T-helper 22 cell (primary cell): ENCODE measurements at regions not wholly inside any gene's neighbourhood (a gene's known extent, or its start where the extent isn't known, plus 50 kb on each side); places are given as distances from the start of the nearest gene placed in this dataset.
"Not testable (repeated sequence)": the region's sequence is repeated elsewhere in the genome, so short reads cannot be mapped to it uniquely, and the experiment has no call there.

Experiments used
- DNase-seq: peaks from one replicate; pipeline ENCODE4 v3.0.0-alpha.2; 2020; ENCODE audit warnings: low read depth

DNA sequence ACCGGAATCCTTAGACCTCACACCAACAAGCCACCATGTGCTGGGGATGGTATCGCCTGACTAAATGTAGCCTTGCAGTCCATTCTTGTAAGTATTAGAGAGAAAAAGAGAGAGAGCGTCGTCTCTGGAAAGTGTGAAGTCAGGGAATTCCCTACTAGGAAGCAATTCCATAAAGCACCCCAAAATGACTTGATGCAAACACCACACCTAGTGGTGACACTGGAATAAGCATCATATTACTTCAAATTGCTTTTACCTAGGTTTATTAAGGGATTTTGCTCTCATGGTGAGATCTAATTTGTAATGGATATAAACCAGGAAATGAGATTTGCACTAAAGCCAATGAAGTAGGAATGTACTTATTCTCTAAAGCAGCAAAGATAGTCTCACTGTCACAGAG, 111.4 kb upstream of the METTL9 start:
- DNase-seq: not testable (repeated sequence)

DNA sequence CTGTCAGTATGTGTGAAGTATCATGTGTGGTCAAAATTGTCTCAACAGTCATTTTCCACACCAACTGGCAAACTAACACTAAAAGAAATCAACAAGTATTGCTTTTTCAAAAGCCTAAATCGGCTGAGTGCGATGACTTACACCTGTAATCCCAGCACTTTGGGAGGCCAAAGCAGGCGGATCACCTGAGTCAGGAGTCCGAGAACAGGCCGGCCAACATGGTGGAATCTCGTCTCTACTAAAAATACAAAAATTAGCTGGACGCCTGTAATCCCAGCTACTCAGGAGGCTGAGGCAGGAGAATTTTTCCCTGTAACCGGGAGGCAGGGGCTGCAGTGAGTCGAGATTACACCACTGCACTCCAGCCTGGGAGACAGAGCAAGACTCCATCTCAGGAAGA, 100.3 kb upstream of the METTL9 start:
- DNase-seq: not testable (repeated sequence)

DNA sequence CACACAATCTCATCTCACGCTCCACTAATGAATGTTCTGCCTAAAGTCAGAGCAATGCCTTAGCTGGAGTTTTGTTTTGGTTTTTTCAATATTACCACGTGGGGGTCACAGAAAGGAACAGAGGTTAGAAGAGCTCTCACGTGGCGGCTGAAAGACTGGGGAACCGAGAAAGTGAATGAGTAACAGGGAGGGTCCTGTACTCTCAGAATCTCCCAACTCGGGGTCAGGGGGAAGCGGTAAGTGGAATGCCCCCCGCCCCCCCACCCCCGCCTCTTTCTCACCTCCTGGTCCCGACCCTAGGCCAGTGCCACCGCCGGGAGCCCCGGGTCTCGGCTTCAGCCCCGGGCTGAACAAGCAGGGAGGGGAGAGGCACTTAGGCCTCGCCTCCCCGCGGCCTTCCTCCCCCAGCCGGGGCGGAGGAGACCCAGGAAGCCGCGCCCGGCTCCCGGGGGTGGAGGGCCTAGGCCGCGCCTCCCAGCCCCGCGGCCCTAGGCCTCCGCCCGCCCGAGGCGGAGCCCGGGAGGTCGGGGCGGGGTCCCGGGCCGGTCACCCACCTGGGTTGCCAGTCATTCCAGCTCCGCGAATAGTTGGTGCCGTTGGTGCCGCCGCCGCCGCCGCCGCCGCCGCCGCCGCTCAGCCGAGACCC, 98.0 kb upstream of the METTL9 start:
- peak; percentile 68 for DNase-seq

DNA sequence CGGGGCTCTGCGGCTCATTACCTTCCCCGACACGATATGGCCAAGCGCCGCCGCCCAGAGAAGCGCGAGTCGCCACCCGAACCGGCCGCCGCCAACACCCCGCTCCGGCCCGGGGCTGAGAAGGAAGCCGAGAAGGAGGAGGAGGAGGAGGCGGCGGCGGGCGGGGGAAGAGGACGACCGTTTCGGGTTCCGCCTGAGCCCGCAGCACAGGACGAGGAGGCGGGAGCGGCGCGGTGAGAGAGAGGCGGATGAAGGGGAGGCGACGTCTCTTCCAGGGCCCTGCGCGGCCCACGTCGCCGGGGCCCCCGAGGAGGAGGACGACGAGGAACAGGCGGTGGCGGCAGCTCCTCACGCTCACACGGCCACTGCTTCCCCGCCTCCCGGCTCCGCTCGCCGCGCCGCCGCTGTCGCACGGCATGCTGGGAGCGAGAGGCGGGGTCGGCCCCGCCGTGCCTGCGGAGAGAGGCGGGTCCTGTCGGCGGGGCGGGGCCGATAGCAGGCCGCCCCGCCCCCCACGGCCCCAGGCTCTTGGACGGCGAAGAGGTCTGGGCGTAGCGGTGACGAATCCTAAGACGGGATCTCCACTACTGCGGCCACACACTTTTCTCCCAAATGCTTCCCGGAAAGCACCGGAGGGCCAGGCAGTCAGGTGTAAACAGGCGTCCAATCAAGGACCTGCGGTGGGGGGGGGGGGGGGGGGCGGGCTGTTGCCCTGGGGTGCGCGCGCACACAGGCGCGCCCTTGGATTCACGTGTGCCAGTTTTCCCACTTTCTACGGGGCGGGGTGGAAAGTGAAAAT, 97.3 kb upstream of the METTL9 start:
- peak; percentile 81 for DNase-seq

DNA sequence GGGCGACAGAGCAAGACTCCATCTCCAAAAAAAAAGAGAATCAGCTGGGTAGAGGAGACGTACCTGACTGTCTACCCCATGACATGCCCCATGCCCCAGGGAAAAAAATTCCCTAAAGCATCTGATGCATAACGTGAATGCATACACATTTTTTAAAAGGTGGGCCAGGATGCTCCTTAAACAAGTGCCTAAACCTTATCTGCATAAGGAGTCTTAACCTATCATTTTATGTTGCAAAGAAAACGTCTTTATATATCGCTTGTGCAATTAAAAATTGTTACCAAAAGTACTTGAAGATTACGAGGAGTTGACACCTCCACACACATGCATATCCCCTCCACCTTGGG, 95.8 kb upstream of the METTL9 start:
- DNase-seq: not testable (repeated sequence)

DNA sequence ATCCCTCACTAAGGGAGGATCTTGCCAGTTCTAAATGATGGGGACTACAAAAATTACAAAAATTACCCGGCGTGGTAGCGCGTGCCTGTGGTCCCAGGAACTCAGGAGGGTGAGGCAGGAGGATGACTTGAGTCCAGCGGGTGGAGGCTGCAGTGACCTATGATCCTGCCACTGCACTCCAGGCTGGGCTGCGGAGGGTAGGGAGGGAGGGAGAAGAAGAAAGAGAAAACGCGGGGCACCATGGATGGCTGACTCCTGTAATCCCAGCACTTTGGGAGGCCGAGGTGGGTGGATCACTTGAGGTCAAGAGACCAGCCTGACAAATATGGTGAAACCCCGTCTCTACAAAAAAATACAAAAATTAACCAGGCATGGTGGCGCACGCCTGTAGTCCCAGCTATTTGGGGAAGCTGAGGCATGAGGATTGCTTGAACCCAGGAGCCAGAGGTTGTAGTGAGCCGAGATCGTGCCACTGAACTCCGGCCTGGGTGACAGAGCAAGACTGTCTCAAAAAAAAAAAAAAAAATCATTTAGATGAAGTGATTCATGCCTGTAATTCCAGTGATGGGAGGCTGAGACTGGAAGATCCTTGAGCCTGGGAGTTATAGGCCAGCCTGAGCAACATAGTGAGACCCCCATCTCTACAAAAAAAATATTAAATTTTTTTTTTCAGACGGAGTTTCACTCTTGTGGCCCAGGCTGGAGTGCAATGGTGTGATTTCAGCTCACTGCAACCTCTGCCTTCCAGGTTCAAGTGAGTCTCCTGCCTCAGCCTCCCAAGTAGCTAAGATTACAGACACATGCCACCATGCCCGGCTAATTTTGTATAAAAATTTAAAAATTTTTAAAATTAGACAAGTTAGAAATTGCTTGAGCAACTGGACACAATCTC, 95.2 kb upstream of the METTL9 start:
- not testable (repeated sequence) for DNase-seq

DNA sequence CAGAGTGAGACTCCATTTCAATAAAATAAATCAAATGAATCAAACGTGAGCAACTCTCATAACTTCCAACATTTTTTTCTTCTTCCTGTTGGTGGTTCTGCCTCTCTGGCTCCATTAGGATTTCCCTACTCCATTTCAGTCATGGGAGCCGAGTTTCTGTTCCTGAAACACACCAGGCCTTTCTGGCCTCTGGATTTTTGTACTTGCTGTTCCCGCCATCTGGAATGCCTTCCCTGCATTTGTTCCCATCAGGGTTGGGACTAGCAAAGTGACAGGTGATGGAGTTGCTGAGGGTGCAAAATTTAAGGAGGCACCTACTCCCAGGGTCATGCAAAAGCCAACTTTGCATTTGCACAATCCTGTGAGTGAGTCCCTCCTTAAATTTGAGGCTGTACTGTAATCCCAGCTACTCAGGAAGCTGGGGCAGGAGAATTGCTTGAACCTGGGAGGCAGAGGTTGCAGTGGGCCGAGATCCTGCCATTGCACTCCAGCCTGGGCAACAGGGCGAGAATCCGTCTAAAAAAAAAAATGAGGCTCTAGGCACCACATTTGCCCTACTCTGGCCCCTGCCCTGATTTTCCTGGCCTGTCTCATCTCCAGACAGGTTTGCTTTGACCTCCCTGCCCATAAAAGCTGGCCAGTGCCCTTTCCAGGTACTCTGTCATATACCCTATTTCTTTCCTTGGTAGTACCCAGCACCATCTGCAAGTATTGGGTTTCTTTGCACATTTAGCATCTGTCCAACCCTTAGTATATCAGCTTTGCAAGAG, 93.4 kb upstream of the METTL9 start:
- DNase-seq: not testable (repeated sequence)

DNA sequence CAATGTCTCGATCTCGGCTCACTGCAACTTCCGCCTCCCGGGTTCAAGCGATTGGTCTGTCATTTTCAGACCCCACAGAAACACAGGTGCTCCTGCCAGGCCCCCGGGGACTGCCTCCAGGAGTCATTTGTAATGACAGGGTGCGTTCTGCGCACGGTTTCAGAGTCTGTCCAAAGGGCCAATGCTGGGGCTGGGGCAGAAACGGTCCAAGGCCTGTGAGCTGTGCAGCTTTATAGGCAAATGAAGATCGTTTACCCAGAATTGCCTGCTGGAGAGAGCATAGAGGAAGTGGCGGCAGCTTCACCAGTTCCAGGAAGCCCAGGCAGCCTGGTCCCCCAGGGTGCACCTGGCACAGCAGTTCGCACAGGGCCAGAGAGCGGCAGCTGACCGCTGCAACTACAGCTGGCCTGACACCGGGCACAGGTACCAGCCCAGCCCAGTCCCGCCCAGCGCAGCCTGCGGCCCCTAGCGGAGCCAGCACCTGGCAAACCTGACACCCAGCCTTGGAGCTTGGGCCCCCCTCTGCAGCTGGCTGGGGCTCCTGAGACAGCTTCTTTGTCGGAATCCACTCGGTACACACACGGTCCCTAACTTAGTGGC, 92.4 kb upstream of the METTL9 start:
- not testable (repeated sequence) for DNase-seq

DNA sequence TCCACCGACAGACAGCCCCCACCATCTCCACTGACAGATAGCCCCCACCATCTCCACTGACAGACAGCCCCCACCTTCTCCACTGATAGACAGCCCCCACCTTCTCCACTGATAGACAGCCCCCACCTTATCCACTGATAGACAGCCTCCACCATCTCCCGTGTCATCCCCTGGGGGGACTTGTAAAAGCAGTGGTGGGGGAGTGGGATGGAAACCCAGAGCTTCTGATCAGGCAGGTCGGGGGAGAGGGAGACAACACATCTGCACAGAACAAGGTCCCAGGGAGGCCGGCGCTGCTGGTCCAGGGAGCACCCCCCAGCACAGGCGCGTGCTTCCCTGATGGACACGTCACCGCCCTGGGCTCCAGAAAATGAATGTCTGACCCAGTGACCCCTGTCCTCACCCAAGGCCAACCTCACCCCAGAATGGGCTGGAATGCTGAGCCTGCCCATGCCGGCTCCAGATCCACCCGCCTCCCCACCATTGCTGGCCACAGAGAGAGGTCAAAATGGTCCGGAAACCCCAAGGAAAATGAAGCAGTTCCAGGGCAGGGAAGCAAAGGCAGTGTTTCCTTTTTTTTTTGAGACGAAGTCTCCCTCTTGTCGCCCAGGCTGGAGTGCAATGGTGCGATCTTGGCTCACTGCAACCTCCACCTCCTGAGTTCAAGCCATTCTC, 91.6 kb upstream of the METTL9 start:
- DNase-seq: not testable (repeated sequence)

DNA sequence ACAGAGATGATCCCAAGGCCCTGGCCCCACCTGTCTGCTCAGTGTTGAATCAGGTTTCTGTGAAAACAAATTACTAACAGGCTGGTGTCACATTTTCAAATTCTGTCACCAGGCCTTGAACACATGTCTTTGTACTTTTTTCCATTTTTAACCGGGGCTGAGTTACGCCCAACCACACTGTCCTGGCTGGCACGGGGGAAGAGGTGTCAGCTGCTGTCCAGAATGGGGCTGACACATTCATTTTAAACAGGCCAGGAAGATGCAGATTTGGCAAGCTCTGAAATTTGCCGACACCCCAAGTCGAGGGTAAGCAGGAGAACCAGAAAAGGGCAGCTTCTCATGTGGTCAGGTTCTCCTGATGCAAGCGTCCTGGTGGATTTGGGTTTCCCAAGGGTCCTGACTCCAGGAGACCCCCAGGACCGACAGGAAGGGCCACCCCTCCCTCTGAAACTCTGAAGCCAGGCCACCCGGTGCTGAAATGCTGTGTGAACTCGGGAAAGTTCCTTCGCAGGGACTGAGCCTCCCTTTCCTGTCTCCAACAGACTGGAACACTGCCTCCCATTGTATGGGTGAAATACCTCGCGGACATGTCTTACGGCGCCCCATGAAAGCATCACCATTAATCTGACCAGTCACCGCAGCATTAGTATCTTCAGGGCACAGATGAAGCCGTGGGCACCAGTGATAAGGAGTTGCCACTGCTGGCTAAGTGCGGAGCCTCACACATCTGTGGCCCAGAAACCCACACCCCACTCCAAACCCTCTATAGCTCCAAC, 90.5 kb upstream of the METTL9 start:
- DNase-seq: not testable (repeated sequence)

DNA sequence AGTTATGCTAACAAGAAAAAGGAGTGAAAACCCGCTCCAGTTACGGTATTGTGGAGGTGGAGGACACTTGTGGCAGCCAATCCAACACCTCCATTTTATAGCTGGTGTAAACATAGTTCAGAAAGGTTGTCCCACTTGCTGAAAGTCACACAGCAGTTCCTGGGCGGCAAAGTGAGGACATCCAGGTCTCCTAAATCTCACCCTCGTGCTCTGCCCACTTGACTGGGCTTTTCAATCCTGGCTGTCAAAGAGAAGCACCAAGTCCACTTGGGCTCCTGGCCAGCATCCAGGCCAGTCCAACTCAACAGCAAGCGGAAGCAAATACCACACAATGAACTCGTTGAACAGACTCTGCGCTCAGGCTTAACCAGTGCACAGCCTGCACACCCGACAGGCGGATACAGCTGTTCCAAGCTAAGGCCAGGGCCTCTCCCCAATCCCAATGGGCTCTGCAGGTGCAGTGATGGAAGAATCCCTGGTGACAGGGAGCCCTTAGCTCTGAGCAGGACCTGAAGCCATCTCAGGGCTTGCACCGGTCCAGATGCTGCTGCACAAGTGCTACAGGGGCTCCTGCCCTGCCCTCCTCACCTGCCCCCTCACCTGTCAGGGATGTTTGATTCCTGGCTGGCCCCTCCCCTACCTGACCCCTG, 89.8 kb upstream of the METTL9 start:
- DNase-seq: not testable (repeated sequence)

DNA sequence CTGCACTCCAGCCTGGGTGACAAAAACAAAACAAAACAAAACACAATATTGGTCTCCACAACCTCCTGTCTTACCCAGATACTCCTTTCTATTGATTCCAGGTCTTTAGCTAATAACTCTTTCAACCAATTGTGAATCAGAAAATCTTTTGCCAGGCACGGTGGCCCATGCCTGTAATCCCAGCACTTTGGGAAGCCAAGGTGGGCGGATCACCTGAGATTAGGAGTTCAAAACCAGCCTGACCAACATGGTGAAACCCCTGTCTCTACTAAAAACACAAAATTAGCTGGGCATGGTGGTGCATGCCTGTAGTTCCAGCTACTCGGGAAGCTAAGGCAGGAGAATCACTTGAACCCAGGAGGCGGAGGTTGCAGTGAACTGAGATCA, 88.5 kb upstream of the METTL9 start:
- not testable (repeated sequence) for DNase-seq

DNA sequence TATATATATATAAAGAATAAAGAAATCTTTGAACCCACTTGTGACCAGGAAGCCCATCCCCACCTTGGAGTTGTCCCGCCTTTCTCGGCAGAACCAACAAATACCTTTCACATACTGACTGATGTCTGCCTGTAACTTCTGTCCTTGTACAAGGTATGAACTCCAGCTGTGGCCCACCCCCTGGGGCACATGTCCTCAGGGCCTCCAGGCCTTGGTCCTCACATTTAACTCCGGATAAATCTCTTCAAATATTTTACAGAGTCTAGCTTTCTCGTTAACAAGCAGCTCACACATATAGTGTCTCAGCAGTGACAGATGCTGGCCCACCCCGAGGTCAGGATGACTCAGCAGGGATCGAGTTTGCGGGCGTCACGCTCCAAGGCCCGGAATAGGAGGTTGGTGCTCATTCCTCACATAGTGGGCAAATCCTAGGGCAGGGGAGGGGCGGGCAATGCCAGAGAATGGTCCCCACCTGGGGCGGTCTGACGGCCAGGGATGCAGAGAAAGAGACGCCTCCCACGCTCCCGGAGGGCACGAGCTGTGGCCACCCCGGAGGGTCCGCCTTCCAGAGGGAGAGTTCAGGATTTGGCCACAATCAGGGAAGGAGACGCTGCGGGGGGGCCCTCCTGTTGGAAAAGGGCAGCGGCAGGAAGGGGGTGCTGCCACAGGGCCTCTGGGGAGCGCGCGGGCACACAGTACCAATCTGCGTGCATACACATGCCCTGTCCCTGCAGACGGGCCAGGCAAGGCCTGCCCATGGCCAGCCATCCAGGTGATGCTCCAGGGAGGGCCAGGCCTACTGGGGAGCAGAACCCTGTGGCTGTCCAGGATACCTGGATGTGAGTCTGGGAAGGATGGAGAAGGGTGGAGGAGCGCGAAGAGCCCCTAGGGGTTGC, 87.8 kb upstream of the METTL9 start:
- DNase-seq: not testable (repeated sequence)

DNA sequence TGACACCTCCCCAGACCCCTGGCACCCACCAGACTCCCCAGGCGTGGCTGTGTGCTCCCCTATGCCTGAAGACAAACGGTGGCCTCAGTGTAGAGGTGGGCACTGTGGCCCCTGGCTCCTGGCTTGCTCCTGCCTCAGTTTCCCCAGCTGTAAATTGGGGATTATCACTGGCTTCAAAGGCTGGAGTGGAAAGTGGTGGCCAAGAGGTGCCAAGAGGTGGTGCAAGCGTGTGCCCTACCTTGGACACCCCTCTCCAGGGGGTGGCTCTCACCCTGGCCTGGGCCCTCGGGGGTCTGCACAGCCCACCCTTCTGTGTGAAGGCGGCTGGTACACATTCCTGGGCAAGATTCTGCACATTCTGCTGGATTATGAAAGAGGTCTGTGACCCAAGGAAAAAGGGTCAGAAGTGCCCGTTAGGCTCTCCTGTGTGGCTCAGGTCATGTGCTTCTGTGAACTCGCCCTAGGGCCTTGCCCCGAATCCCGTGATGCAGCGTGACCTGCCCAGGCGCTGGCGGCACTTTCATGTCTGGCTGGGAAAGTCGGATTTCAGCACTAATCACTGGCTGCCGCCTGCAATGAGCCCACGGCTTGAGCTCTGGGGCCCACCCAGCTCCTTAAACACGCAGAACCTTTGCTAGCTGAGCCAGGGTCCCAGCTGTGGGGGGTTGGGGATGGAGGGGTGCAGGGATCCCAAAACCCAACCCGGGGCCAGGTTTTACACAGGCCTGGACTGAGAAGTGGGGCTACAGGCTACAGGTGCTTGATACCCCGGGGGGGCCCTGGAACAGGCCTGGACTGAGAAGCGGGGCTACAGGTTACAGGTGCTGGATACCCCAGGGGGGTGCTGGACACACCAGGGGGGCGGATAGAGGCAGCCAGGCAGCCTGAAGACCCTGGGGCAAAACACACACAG, 86.8 kb upstream of the METTL9 start:
- not testable (repeated sequence) for DNase-seq

DNA sequence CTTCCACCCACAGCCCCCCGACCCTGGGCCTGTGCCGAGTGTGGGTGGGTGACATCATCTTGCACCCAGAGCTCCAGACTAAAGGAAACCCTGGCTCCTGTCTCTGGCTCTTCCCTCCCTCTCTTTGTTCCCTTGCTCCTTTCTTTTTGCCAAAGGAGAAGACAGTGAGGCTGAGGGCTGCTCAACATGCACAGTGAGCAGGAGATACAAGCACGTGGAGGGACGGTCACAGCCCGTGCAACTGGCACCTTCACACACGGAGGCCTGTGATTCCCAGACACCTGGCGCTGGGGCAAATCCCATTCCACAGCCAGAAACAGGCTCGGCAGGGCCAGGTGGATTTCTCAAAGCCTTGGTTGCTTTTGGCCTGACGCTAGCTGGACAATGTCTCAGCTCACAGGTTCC, 86.0 kb upstream of the METTL9 start:
- DNase-seq: not testable (repeated sequence)

DNA sequence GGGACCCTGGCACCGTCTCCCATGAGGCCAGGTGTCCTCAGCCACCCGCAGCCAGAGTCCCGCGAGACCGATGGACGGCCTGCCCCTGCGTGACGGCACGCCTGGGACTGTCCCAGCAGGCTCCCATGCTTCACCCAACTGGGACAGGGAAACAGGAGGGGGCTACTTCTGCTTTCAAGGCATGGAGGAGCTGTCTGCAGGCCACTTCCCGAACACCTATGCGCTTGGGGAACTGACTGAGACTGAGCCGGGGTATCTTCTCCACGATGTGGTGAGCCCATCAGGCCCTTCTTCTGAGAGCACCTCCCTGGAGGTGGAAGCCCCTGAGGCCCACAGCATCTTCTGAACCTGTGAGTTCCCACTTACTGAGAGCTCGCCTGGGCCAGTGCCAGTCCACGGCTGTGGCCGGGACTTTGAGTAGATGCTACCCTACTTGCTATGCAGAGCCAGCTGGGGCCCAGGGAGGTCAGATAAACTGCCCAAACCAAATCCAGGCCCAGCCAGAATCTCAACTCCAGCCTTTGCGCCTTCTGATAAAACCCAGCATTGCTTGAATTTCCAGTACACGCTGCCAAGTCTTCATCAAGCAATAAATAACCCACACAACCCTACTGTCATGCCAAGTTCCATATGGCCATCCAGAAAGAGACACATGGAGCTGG, 85.4 kb upstream of the METTL9 start:
- not testable (repeated sequence) for DNase-seq

DNA sequence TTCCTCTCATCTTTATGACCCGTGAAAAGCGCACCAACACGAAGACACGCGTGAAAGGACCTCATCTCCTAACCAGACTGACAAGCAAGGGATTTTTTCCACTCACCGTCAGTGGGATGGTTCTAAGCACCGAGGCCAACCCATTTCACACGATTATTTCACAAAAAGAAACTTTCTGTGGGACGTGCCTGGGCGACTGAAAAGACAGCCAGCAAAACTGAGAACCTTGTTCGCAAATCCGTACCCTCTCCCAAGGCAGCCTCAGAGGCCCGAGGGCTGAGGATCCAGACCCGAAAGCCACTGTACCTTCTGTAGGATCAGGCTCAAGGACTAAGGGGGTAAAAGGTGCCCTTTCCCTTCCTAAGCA, 84.9 kb upstream of the METTL9 start:
- DNase-seq: not testable (repeated sequence)
